ENCODE measurements at regions not wholly inside any gene's neighbourhood (a gene's known extent, or its start where the extent isn't known, plus 50 kb on each side); places are given as distances from the start of the nearest gene placed in this dataset.

GRCh38 chr2:205902041-205902899 lies 183.7 kb downstream of the INO80D start:
- DNase-seq (ENCODE audit: low read depth) = no peak

GRCh38 chr2:205901491-205901890 lies 184.5 kb downstream of the INO80D start:
- DNase-seq (ENCODE audit: low read depth) = no peak

GRCh38 chr2:205898744-205899143 lies 187.2 kb downstream of the INO80D start:
- no peak for DNase-seq (ENCODE audit: low read depth)

- DNase-seq (ENCODE audit: low read depth) = no peak
These were observed 189.9 kb downstream of the INO80D start for GRCh38 chr2:205895981-205896655.

- DNase-seq (ENCODE audit: low read depth) = no peak
These were observed 193.2 kb downstream of the INO80D start for GRCh38 chr2:205892665-205893259.

GRCh38 chr2:205892251-205892655 lies 193.7 kb downstream of the INO80D start:
- no peak for DNase-seq (ENCODE audit: low read depth)

GRCh38 chr2:205889114-205889513 lies 196.9 kb downstream of the INO80D start:
- no peak for DNase-seq (ENCODE audit: low read depth)

GRCh38 chr2:205887637-205888036 lies 198.3 kb downstream of the INO80D start:
- DNase-seq (ENCODE audit: low read depth) = no peak

GRCh38 chr2:205885492-205886099 lies 200.4 kb downstream of the INO80D start:
- DNase-seq (ENCODE audit: low read depth) = peak; percentile 13

- no peak for DNase-seq (ENCODE audit: low read depth)
These were observed 201.7 kb downstream of the NRP2 start for GRCh38 chr2:205883965-205884364.

GRCh38 chr2:205882806-205883425 lies 200.6 kb downstream of the NRP2 start:
- no peak for DNase-seq (ENCODE audit: low read depth)

- DNase-seq (ENCODE audit: low read depth) = no peak
These were observed 197.7 kb downstream of the NRP2 start for GRCh38 chr2:205880048-205880447.

GRCh38 chr2:205878999-205879762 lies 196.9 kb downstream of the NRP2 start:
- no peak for DNase-seq (ENCODE audit: low read depth)

- no peak for DNase-seq (ENCODE audit: low read depth)
These were observed 195.2 kb downstream of the NRP2 start for GRCh38 chr2:205877496-205877895.

GRCh38 chr2:205876127-205876526 lies 193.8 kb downstream of the NRP2 start:
- no peak for DNase-seq (ENCODE audit: low read depth)

- DNase-seq (ENCODE audit: low read depth) = no peak
These were observed 190.4 kb downstream of the NRP2 start for GRCh38 chr2:205872716-205873115.

- no peak for DNase-seq (ENCODE audit: low read depth)
These were observed 187.1 kb downstream of the NRP2 start for GRCh38 chr2:205869439-205869838.

GRCh38 chr2:205868773-205869333 lies 186.6 kb downstream of the NRP2 start:
- DNase-seq (ENCODE audit: low read depth) = no peak

- no peak for DNase-seq (ENCODE audit: low read depth)
These were observed 185.8 kb downstream of the NRP2 start for GRCh38 chr2:205868053-205868452.

GRCh38 chr2:205867371-205867770 lies 185.1 kb downstream of the NRP2 start:
- no peak for DNase-seq (ENCODE audit: low read depth)

GRCh38 chr2:205865905-205866441 lies 183.7 kb downstream of the NRP2 start:
- DNase-seq (ENCODE audit: low read depth) = no peak
